ENCODE measurements at regions not wholly inside any gene's neighbourhood (a gene's known extent, or its start where the extent isn't known, plus 50 kb on each side); places are given as distances from the start of the nearest gene placed in this dataset.

DNA sequence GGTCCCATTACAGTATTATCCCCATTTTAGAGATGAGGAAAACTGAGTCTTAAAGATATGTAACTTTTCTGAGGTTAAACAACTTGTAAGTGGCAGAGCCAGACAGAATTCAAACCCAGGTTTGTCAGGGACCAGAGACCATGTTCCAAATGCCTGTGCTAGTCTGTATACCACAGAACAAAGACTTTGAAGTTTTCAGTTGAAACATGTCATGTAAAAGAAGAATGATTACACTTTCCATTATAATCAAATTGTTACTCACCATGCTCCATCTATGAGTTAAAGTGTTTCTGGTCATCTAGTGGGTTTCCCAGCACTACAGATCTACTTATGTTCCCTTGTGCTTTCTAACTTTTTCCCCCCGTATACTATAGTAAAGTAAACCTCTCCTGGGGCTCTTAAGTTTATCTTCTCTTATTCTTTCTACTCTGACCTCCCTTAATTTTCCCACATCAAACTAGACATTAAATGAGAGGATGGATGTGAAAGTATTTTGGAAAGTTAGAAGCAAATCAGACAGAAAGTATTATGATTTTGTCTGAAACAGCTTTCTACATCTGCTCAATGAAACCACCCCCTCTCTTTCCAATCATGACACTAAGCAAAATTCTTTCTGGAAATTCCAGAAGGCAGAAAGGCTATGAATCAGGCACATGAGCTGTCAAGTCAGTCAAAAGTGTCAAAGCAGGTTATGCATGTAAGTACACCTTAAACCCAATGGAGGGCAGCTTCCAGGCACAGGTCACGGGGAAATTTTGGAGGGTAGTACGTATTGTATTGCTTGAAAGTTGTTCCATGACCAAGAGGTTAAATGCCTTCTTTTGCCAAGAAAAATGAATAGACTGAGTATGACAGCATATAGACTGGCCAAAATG lies 132.7 kb upstream of the MAP3K7 start:
- no peaks in the 10 kb centered on the region for H3K27me3 ChIP-seq (replicated peaks; ENCODE audit: control insufficient read depth, insufficient read depth, low read length)
- H3K4me1 ChIP-seq = peaks cover 12% of the 10 kb centered on the region
- Mint-ChIP-seq H3K4me1 (ENCODE audit: low read depth, unreplicated experiment) (peaks cover 16% of the 10 kb centered on the region), H3K27me3 (ENCODE audit: insufficient read depth, unreplicated experiment) (peaks cover 9% of the 10 kb centered on the region), H3K27ac (ENCODE audit: unreplicated experiment) (no peak overlapping the region), H3K9me3 (ENCODE audit: unreplicated experiment) (no peaks in the 10 kb centered on the region), H3K36me3 (ENCODE audit: insufficient read depth, unreplicated experiment) (no peaks in the 10 kb centered on the region), H3K4me3 (ENCODE audit: unreplicated experiment) (no peak overlapping the region)
- ChIA-PET CTCF (no interaction called here), POLR2A (no interaction called here)
- no peaks in the 10 kb centered on the region for H3K36me3 ChIP-seq (ENCODE audit: control insufficient read depth, insufficient read depth, low read length)
- no TSS peak for BruUV-seq (replicated peaks)
- no peak for DNase-seq
- H3K4me3 ChIP-seq (ENCODE audit: low read depth, low read length) = no peak overlapping the region
- TF ChIP-seq, protein P1, sequence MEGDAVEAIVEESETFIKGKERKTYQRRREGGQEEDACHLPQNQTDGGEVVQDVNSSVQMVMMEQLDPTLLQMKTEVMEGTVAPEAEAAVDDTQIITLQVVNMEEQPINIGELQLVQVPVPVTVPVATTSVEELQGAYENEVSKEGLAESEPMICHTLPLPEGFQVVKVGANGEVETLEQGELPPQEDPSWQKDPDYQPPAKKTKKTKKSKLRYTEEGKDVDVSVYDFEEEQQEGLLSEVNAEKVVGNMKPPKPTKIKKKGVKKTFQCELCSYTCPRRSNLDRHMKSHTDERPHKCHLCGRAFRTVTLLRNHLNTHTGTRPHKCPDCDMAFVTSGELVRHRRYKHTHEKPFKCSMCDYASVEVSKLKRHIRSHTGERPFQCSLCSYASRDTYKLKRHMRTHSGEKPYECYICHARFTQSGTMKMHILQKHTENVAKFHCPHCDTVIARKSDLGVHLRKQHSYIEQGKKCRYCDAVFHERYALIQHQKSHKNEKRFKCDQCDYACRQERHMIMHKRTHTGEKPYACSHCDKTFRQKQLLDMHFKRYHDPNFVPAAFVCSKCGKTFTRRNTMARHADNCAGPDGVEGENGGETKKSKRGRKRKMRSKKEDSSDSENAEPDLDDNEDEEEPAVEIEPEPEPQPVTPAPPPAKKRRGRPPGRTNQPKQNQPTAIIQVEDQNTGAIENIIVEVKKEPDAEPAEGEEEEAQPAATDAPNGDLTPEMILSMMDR (IDR thresholded peaks at IDR 0.05; ENCODE audit: insufficient read depth in 1 of 2, low read depth in 1 of 2, low read length in 1 of 2, severe bottlenecking in 1 of 2, unreplicated experiment in 1 of 2) = no peak
- intact Hi-C loops (cut with micrococcal nuclease; ENCODE audit: unreplicated experiment) = no loop called here
- H3K9me3 ChIP-seq = no peaks in the 10 kb centered on the region

GRCh38 chr6:90716376-90716775 lies 129.5 kb upstream of the MAP3K7 start:
- peaks cover 9% of the 10 kb centered on the region for H3K27me3 Mint-ChIP-seq (ENCODE audit: insufficient read depth, unreplicated experiment)
- intact Hi-C loops (cut with micrococcal nuclease; ENCODE audit: unreplicated experiment) = no loop called here
- H3K27ac Mint-ChIP-seq (ENCODE audit: unreplicated experiment) = no peak overlapping the region
- no peak overlapping the region for H3K4me3 Mint-ChIP-seq (ENCODE audit: unreplicated experiment)
- Histone ChIP-seq H3K9me3 (no peaks in the 10 kb centered on the region), H3K4me1 (no peaks in the 10 kb centered on the region), H3K4me3 (ENCODE audit: low read depth, low read length) (no peak overlapping the region), H3K36me3 (ENCODE audit: control insufficient read depth, insufficient read depth, low read length) (no peaks in the 10 kb centered on the region), H3K27me3 (replicated peaks; ENCODE audit: control insufficient read depth, insufficient read depth, low read length) (no peaks in the 10 kb centered on the region)
- H3K36me3 Mint-ChIP-seq (ENCODE audit: insufficient read depth, unreplicated experiment) = no peaks in the 10 kb centered on the region
- TF ChIP-seq, protein P1 (IDR thresholded peaks at IDR 0.05; ENCODE audit: insufficient read depth in 1 of 2, low read depth in 1 of 2, low read length in 1 of 2, severe bottlenecking in 1 of 2, unreplicated experiment in 1 of 2) = no peak
- BruUV-seq (replicated peaks) = no TSS peak
- no peaks in the 10 kb centered on the region for H3K9me3 Mint-ChIP-seq (ENCODE audit: unreplicated experiment)
- ChIA-PET CTCF (no interaction called here), POLR2A (no interaction called here)
- no peak for DNase-seq
- H3K4me1 Mint-ChIP-seq (ENCODE audit: low read depth, unreplicated experiment) = no peaks in the 10 kb centered on the region

DNA sequence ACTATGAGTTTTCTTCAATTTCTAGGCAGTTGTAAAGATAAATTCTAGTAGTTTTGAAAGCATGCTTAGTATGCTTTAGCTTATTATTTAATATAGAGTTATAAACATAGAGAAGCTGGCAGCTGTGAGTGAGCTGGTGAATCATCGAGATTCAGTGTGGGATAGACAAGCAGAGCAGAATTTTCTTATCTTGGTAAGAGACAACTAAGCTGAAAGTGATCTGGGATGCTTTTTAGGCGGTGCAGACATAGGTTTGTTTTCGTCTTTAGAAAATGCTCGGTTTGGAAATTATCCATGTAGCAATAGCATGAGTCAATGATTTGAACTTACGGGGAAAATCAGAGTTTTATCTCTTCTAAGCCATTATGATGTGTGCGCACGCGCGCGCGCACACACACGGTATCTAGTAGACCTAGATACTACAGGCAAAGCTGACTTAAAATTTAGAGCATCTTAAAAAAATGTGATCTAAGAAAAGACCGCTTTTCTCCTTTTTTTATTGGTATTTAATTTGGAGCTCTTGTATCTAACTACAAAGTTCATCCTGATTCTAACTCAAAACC lies 128.3 kb upstream of the MAP3K7 start:
- no peaks in the 10 kb centered on the region for H3K9me3 Mint-ChIP-seq (ENCODE audit: unreplicated experiment)
- no TSS peak for BruUV-seq (replicated peaks)
- no peaks in the 10 kb centered on the region for H3K4me1 Mint-ChIP-seq (ENCODE audit: low read depth, unreplicated experiment)
- TF ChIP-seq, protein P1 (IDR thresholded peaks at IDR 0.05; ENCODE audit: insufficient read depth in 1 of 2, low read depth in 1 of 2, low read length in 1 of 2, severe bottlenecking in 1 of 2, unreplicated experiment in 1 of 2) = no peak
- intact Hi-C loops (cut with micrococcal nuclease; ENCODE audit: unreplicated experiment) = no loop called here
- no peak overlapping the region for H3K27ac Mint-ChIP-seq (ENCODE audit: unreplicated experiment)
- H3K27me3 Mint-ChIP-seq (ENCODE audit: insufficient read depth, unreplicated experiment) = peaks cover 9% of the 10 kb centered on the region
- no peaks in the 10 kb centered on the region for H3K36me3 ChIP-seq (ENCODE audit: control insufficient read depth, insufficient read depth, low read length)
- no peaks in the 10 kb centered on the region for H3K4me1 ChIP-seq
- no peaks in the 10 kb centered on the region for H3K9me3 ChIP-seq
- DNase-seq = no peak
- POLR2A ChIA-PET = no interaction called here
- CTCF ChIA-PET = no interaction called here
- H3K4me3 Mint-ChIP-seq (ENCODE audit: unreplicated experiment) = no peak overlapping the region
- H3K4me3 ChIP-seq (ENCODE audit: low read depth, low read length) = no peak overlapping the region
- no peaks in the 10 kb centered on the region for H3K36me3 Mint-ChIP-seq (ENCODE audit: insufficient read depth, unreplicated experiment)
- H3K27me3 ChIP-seq (replicated peaks; ENCODE audit: control insufficient read depth, insufficient read depth, low read length) = no peaks in the 10 kb centered on the region

All from Caco-2 (cell line).